NCI-H1436 (cell line): ENCODE measurements at regions not wholly inside any gene's neighbourhood (a gene's known extent, or its start where the extent isn't known, plus 50 kb on each side); places are given as distances from the start of the nearest gene placed in this dataset.

Experiments
- DNase-seq: peaks from one replicate; lab custom pipeline; 2025; lab: John Stamatoyannopoulos, UW

DNA sequence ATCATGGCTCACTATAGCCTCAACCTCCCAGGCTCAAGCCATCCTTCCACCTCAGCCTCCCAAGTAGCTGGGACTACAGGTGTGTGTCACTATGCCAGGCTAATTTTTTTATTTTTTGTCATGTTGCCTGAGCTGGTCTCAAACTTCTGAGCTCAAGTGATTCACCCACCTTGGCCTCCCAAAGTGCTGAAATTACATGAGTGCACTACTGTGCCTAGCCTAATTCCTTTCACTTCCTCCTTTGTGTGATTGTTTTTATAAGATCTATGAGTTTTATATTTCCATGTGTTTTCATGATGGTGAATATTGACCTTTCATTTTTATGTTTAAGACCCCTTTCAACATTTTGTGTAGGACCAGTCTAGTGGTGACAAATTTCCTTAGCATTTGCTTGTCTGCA lies 55.2 kb upstream of the IL12B start:
- no peak for DNase-seq

DNA sequence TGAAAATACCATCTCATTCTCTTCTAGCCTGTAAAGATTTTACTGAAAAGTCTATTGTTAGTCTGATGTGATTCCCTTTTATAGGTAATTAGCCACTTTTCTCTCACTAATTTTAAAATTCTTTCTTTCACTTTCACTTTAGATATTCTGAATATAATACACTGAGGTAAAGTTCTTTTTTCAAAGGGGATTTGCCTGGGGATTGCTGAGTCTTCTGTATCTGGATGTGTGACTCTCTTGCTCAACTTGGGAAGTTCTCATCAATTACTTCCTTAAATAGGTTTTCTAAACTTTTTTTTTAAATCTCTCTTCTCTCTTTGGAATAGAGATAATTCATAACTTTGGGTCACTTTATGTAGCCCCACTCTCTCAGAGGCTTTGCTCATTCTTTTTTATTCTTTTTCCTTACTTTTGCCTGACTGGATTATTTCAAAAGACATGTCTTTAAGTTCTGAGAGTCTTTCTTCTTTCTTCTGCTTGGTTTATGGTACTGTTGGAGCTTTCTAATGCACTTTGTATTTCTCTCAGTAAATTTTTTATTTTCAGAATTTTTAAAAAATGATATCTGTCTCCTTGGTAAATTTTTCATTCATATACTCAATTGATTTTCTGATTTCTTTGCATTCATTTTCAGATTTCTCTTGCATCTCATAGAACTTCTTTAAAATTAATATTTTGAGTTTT lies 55.9 kb upstream of the IL12B start:
- no peak for DNase-seq

- no peak for DNase-seq
These were observed 62.6 kb upstream of the IL12B start for GRCh38 chr5:159392871-159393270.

GRCh38 chr5:159393854-159394274 lies 63.6 kb upstream of the IL12B start:
- DNase-seq = no peak

- no peak for DNase-seq
These were observed 64.9 kb upstream of the IL12B start for GRCh38 chr5:159395202-159395601.

DNA sequence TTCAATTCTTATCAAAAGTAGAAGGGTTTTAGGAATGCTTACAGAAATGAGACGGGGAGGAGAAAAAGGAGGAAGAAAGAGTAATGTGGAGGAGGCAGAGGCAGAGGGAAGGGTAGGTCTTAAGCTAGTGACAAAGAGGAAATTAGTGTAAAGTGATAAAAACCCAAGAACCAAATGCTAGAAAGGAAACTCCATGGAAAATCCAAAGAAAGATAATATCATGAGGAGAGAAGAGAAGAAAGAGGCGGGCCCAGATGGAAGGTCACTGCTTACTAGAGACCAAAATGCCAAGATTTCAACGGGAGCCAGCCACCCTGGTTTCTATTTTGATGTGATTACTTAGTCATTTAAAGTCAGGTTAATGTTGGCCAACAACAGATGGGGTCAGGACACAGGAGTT lies 68.6 kb upstream of the IL12B start:
- DNase-seq = no peak

- DNase-seq = no peak
These were observed 70.2 kb upstream of the IL12B start for GRCh38 chr5:159400476-159400875.

DNA sequence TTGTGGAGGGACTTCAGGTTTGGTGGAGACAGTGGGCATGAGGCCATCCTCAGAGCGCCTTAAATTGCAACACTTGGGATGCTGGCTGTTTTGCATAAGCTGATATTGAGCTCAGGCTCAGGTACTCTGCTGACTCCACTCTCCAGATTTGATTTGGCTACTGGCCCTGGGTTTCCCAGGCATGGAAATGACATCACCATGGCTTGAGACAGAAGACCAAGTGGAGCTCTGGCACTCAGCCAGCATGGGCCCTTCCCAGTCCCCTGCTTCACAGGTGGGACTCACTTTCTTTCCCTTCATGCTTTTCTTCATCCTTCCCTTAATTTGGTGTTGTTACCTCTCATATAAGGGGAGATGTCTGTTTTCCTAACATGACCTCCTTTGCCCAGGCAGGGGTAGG lies 72.0 kb upstream of the IL12B start:
- peak; percentile 15 for DNase-seq

GRCh38 chr5:159402856-159403255 lies 72.6 kb upstream of the IL12B start:
- DNase-seq = no peak

GRCh38 chr5:159403906-159404681 lies 73.8 kb upstream of the IL12B start:
- peak; percentile 75 for DNase-seq

- DNase-seq = no peak
These were observed 75.3 kb upstream of the IL12B start for GRCh38 chr5:159405611-159406031.

DNA sequence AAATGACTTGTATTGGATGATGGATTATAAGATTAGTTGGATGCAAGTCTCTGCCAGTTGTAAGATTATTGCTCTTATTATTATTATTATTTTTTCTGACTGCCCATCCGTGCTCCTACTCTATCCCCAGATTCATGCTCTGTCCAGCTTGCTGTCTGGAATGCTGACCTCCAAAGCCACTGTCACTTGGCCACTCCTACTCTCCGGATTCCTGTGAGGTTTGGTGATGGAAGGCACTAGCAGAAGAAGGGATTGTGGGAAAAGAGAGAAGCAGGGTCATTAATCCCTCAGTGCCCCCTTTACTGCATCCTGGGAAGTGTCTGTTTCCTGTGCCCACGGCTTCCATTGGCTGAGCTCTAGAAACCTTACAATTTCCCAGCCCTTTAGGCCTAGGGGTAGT lies 76.3 kb upstream of the IL12B start:
- DNase-seq = no peak

DNA sequence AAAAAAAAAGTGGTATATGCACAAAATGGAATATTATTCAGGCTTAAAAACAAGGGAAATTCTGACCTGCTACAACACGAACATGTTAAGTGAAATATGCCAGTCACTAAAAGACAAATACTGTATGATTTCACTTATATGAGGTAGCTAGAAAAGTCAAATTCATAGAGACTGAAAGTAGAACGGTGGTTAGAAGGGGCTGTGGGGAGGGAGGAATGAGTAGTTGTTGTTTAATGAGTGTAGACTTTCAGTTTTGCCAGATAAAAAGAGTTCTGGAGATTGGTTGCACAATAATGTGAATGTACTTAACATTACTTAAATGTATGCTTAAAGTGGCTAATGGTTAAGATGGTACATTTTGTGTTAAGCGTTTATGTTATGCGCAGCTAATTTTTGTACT lies 79.5 kb upstream of the IL12B start:
- DNase-seq = no peak

DNA sequence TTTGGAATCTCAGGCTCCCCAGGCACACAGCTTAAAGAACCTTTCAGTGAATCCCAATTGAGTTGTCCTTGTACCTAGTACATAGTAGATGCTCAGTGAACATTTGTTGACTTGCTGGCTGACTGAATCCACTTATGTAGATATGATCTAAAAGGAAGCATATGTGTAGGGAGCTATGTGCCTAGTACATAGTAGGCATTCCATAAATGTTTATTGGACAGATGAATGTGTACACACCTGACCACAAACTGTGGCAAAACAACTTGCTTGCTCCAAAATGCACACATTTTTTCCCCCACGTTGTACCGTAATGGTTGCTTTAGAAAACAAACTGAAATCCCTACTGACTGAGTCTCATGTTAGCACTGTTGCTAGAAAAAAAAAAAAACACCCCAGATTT lies 80.2 kb upstream of the IL12B start:
- DNase-seq = no peak

DNA sequence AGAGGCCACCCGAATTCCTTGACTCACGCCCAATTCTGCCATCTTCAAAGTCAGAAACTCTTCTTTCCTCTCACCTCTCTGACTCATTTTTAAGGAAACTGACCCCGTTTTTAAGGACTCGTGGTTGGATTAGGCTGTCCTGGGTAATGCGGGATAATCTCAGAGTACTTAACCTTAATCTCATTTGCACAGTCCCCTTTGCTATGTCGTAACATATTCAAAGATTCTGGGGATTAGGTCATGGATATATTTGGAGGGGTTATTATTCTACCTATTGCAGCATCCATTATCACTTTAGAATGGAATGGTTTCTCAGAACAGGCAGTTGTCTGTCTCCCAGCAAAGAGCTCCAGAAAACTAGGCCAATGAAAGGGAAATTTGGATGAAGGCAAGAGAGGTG lies 80.8 kb upstream of the IL12B start:
- no peak for DNase-seq

DNA sequence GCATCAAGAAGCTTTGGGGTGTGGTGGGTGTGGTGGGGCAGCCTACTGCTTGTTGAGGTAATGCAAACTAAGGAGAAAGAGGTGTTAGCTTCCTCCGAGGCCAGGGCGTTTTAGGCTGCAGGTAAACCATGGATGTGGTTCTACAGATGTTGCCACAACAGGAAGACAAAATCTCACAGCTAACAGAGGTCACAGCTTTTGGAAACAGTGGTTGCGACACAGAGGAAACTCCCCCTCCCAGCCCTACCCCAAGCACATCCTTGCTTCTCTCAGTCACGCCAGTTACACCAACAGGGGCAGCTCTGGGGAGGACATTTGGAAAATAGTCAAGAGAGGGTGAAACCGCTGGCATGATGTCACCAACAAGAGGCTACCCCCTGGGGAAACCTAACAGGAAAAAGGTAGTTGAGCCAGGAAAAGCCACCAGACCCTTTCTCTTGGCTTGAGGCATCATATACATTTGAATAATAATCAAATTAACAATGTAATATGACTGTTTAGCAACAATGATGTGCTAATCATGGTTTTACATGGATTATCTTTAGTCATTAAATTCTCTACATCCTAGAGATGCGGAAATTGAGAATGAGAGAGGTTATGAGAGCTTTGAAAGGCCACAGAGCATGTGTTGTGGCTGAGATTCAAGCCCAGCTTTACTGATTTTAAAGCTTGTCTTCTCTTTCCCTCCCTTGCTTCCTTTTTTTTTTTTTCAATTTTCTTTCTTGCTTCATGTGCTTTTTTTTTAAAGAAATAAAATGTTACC lies 82.2 kb upstream of the IL12B start:
- DNase-seq = no peak

GRCh38 chr5:159414021-159414420 lies 83.7 kb upstream of the IL12B start:
- no peak for DNase-seq

DNA sequence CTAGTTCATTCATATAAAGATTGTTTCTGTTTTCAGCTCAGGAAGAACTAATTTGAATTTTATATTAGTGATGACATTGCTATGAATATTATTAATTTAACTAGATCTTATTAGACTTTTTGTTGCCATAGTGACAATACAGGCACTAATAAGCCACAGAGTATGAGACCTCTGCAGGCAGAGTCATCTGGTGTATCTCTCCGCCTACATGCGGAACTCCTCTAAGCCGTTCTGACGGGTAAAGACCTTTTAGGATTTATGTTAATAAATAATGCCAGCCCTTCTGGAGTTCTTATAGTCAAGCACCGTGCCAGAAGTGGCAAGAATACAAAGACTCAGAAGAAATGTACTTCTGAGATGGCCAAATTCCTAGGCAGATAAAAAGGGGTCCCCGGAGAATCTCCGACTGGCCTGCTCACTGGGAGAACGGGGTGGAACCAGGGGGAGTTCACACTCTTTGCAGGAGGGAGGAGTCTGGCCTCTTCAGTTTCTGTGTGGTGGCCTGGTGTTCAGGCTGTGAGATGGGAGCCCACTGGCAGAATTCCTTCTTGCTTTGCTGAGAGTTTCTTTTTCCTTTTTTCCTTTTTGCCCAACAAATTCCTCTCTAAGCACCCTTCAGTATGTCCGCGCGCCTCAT lies 85.1 kb upstream of the IL12B start:
- DNase-seq = no peak

DNA sequence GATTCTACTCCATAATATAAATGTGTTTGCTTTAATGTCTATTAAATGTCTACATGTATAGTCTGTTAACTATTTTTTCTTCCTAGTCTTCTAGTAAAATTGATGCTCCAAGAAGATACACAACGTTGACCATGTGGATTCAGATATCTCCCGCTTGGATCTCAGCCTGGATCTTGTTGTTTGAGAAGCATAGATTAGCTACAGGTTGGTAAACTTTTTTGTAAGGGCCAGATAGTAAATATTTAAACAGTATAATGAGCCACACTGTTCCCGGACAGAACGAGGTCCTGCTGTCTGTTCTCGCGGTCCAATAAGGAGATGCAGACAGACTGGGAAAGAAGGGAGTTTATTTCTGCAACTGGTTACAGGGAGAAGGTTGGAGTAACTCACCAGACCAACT lies 86.2 kb upstream of the IL12B start:
- no peak for DNase-seq

- DNase-seq = no peak
These were observed 86.9 kb upstream of the IL12B start for GRCh38 chr5:159417170-159417569.

DNA sequence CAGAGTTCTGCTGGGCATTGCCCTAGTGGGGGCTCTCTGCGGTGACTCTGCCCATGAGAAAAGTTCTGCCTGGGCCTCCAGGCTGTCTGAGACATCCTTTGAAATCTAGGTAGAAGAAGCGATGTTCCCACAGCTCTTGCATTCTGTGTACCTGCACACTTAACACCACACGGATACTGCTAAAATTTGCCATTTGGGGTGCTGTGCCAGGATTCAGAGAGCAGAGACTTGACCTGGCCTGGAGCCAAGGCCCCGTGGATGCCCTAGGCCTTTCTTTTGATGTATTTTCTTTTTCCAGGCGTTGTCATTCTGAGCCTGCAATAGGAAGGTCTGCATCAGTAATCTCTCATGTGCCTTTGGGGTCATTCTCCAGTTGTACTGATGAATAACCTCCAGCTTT lies 89.3 kb upstream of the IL12B start:
- no peak for DNase-seq

GRCh38 chr5:159420940-159421339 lies 90.7 kb upstream of the IL12B start:
- no peak for DNase-seq

- DNase-seq = no peak
These were observed 92.1 kb upstream of the IL12B start for GRCh38 chr5:159422361-159422760.
